Lower leg skin (tissue), 3 donors: ENCODE measurements at regions not wholly inside any gene's neighbourhood (a gene's known extent, or its start where the extent isn't known, plus 50 kb on each side); places are given as distances from the start of the nearest gene placed in this dataset.

Source experiments
- CTCF ChIP-seq, 3 donors: fragments of 450-650 bp; IDR thresholded peaks; one replicate each; pipeline ENCODE4 v1.5.1; 2016; ENCODE audit warnings: antibody characterized with exemption in 3 of 3, mild to moderate bottlenecking in 3 of 3, moderate library complexity in 2 of 3
- POLR2A ChIP-seq, 2 donors: fragments of 450-650 bp; IDR thresholded peaks; one replicate each; pipeline ENCODE4 v1.6.1; 2016 to 2017; ENCODE audit warnings: antibody characterized with exemption in 2 of 2, mild to moderate bottlenecking in 1 of 2, moderate library complexity in 1 of 2

- TF ChIP-seq CTCF (IDR thresholded peaks at IDR 0.05) (no peak), POLR2A (IDR thresholded peaks at IDR 0.05) (no peak)
Measured at GRCh38 chr2:7697052-7697451, 779.8 kb downstream of the RNF144A start.
